GM23338 (cell line): ENCODE measurements at regions not wholly inside any gene's neighbourhood (a gene's known extent, or its start where the extent isn't known, plus 50 kb on each side); places are given as distances from the start of the nearest gene placed in this dataset.

Source experiments
- ATAC-seq: fragments of 200-7000 bp; cut with Tn5 transposase; 3 replicates; pipeline ENCODE4 v1.9.1; 2020
- DNase-seq: peaks from one replicate; pipeline ENCODE4 v3.0.0-alpha.2; 2015; ENCODE audit warnings: low spot score
- H2AFZ ChIP-seq: fragments of 200-600 bp; sonication (generic); 2 replicates; pipeline ENCODE4 v1.8.0; 2016; ENCODE audit warnings: antibody characterized with exemption, mild to moderate bottlenecking, moderate library complexity
- H3F3A ChIP-seq: fragments of 200-600 bp; sonication (generic); replicated peaks from 2 replicates; pipeline ENCODE4 v1.8.0; 2017; ENCODE audit warnings: antibody characterized with exemption, mixed run types, low read depth
- H3K27ac ChIP-seq: fragments of 200-600 bp; sonication (generic); 2 replicates; pipeline ENCODE4 v1.6.1; 2016; ENCODE audit warnings: low read depth
- H3K27me3 ChIP-seq: fragments of 200-600 bp; sonication (generic); 2 replicates; pipeline ENCODE4 v1.8.0; 2016; ENCODE audit warnings: mild to moderate bottlenecking, mixed run types, moderate library complexity; ENCODE audit not compliant: insufficient read depth
- H3K36me3 ChIP-seq: fragments of 200-600 bp; sonication (generic); 2 replicates; pipeline ENCODE4 v1.8.0; 2016; ENCODE audit warnings: mild to moderate bottlenecking; ENCODE audit not compliant: insufficient read depth
- H3K4me1 ChIP-seq: fragments of 200-600 bp; sonication (generic); 2 replicates; pipeline ENCODE4 v1.8.0; 2016; ENCODE audit warnings: mild to moderate bottlenecking, moderate library complexity; ENCODE audit not compliant: insufficient read depth
- H3K4me2 ChIP-seq: fragments of 200-600 bp; sonication (generic); 2 replicates; pipeline ENCODE4 v1.7.1; 2017; ENCODE audit warnings: mixed run types
- H3K4me3 ChIP-seq: fragments of 200-600 bp; sonication (generic); 2 replicates; pipeline ENCODE4 v1.6.1; 2016; ENCODE audit warnings: mixed run types
- H3K79me2 ChIP-seq: fragments of 200-600 bp; sonication (generic); replicated peaks from 2 replicates; pipeline ENCODE4 v1.8.0; 2017; ENCODE audit warnings: mild to moderate bottlenecking; ENCODE audit not compliant: insufficient read depth
- H3K9me2 ChIP-seq: fragments of 200-600 bp; sonication (generic); 2 replicates; pipeline ENCODE4 v1.8.0; 2017; ENCODE audit not compliant: insufficient read depth
- H4K20me1 ChIP-seq: fragments of 200-600 bp; sonication (generic); replicated peaks from 2 replicates; pipeline ENCODE4 v1.8.0; 2017; ENCODE audit warnings: mild to moderate bottlenecking; ENCODE audit not compliant: insufficient read depth
- H3K27ac Mint-ChIP-seq: 2 replicates; pipeline ENCODE4 v1.8.0; 2020; ENCODE audit warnings: inconsistent platforms, mild to moderate bottlenecking, moderate library complexity, mixed read lengths
- H3K27me3 Mint-ChIP-seq: 3 replicates; pipeline ENCODE4 v1.8.0; 2022; ENCODE audit warnings: low read depth, mild to moderate bottlenecking, moderate library complexity, mixed read lengths, inconsistent platforms; ENCODE audit not compliant: insufficient read depth, poor library complexity
- H3K36me3 Mint-ChIP-seq: 3 replicates; pipeline ENCODE4 v1.8.0; 2021; ENCODE audit warnings: low read depth, mild to moderate bottlenecking, inconsistent platforms, moderate library complexity, mixed read lengths
- H3K4me1 Mint-ChIP-seq: 3 replicates; pipeline ENCODE4 v1.8.0; 2020; ENCODE audit warnings: mild to moderate bottlenecking, inconsistent platforms, mixed read lengths
- H3K4me3 Mint-ChIP-seq: 3 replicates; pipeline ENCODE4 v1.8.0; 2021; ENCODE audit warnings: moderate library complexity, mild to moderate bottlenecking, inconsistent platforms, mixed read lengths
- H3K9me3 Mint-ChIP-seq: 3 replicates; pipeline ENCODE4 v1.8.0; 2020; ENCODE audit warnings: moderate library complexity, mild to moderate bottlenecking, inconsistent platforms, mixed read lengths
- JUNB ChIP-seq: IDR thresholded peaks from one replicate; pipeline ENCODE4 v1.6.1; 2016; ENCODE audit warnings: antibody characterized with exemption; ENCODE audit not compliant: unreplicated experiment
- NANOG ChIP-seq: IDR thresholded peaks from 2 replicates; pipeline ENCODE4 v1.6.1; 2016; ENCODE audit warnings: antibody characterized with exemption, borderline replicate concordance
- STAT1 ChIP-seq: IDR thresholded peaks from one replicate; pipeline ENCODE4 v1.6.1; 2016; ENCODE audit warnings: antibody characterized with exemption; ENCODE audit not compliant: unreplicated experiment
- ZNF114 ChIP-seq: fragments of 250-450 bp; sonication (Bioruptor Pico); IDR thresholded peaks from 2 replicates; pipeline ENCODE4 v1.5.0; 2020; ENCODE audit warnings: mild to moderate bottlenecking, moderate library complexity
- TF ChIP-seq, protein P1 (sequence below): IDR thresholded peaks from one replicate; pipeline ENCODE4 v1.6.1; 2018; ENCODE audit warnings: antibody characterized with exemption; ENCODE audit not compliant: unreplicated experiment
- TF ChIP-seq, protein P2 (sequence below): IDR thresholded peaks from 2 replicates; pipeline ENCODE4 v1.6.1; 2016; ENCODE audit warnings: antibody characterized with exemption
- TF ChIP-seq, protein P3 (sequence below), 2 experiments: fragments of 200-600 bp in 1 of 2; sonication (generic) in 1 of 2; conservative IDR thresholded peaks; 2 replicates each; pipeline versions ENCODE4 v1.5.1 to v1.6.1; 2016 to 2017; ENCODE audit warnings: antibody characterized with exemption in 2 of 2, low read depth in 2 of 2, mild to moderate bottlenecking in 2 of 2, moderate library complexity in 1 of 2

DNA sequence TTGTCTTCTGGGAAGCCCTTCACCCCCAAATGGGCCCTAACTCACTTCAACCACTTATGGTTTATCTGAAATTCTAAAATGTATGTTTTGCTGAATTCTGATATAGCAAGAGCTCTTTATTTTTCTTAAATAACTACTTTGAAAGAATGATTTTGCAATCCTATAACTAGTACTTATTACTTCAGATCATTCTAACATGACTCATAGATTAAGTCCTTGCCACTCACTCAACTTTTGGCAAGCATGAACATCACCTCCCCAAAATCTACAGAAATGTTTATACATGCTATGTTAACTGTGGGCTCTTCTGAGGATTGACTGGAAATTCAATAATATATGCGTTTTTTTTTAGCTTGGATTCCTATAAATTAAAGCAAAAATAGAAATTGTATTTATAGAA, 367.4 kb upstream of the FAT3 start:
- TF ChIP-seq, protein P1, sequence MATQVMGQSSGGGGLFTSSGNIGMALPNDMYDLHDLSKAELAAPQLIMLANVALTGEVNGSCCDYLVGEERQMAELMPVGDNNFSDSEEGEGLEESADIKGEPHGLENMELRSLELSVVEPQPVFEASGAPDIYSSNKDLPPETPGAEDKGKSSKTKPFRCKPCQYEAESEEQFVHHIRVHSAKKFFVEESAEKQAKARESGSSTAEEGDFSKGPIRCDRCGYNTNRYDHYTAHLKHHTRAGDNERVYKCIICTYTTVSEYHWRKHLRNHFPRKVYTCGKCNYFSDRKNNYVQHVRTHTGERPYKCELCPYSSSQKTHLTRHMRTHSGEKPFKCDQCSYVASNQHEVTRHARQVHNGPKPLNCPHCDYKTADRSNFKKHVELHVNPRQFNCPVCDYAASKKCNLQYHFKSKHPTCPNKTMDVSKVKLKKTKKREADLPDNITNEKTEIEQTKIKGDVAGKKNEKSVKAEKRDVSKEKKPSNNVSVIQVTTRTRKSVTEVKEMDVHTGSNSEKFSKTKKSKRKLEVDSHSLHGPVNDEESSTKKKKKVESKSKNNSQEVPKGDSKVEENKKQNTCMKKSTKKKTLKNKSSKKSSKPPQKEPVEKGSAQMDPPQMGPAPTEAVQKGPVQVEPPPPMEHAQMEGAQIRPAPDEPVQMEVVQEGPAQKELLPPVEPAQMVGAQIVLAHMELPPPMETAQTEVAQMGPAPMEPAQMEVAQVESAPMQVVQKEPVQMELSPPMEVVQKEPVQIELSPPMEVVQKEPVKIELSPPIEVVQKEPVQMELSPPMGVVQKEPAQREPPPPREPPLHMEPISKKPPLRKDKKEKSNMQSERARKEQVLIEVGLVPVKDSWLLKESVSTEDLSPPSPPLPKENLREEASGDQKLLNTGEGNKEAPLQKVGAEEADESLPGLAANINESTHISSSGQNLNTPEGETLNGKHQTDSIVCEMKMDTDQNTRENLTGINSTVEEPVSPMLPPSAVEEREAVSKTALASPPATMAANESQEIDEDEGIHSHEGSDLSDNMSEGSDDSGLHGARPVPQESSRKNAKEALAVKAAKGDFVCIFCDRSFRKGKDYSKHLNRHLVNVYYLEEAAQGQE = no peak
- TF ChIP-seq, protein P2, sequence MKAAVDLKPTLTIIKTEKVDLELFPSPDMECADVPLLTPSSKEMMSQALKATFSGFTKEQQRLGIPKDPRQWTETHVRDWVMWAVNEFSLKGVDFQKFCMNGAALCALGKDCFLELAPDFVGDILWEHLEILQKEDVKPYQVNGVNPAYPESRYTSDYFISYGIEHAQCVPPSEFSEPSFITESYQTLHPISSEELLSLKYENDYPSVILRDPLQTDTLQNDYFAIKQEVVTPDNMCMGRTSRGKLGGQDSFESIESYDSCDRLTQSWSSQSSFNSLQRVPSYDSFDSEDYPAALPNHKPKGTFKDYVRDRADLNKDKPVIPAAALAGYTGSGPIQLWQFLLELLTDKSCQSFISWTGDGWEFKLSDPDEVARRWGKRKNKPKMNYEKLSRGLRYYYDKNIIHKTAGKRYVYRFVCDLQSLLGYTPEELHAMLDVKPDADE = no peak
- TF ChIP-seq JUNB = no peak
- no peak for TF ChIP-seq NANOG
- TF ChIP-seq, protein P3, sequence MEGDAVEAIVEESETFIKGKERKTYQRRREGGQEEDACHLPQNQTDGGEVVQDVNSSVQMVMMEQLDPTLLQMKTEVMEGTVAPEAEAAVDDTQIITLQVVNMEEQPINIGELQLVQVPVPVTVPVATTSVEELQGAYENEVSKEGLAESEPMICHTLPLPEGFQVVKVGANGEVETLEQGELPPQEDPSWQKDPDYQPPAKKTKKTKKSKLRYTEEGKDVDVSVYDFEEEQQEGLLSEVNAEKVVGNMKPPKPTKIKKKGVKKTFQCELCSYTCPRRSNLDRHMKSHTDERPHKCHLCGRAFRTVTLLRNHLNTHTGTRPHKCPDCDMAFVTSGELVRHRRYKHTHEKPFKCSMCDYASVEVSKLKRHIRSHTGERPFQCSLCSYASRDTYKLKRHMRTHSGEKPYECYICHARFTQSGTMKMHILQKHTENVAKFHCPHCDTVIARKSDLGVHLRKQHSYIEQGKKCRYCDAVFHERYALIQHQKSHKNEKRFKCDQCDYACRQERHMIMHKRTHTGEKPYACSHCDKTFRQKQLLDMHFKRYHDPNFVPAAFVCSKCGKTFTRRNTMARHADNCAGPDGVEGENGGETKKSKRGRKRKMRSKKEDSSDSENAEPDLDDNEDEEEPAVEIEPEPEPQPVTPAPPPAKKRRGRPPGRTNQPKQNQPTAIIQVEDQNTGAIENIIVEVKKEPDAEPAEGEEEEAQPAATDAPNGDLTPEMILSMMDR (conservative IDR thresholded peaks at IDR 0.05; ENCODE audit: low read depth in 2 of 2) = no peak
- no peak for TF ChIP-seq ZNF114 (CRISPR knock-in tag)
- peaks cover 22% of the 10 kb centered on the region; the same call in 1 of the 2 replicates for H3K9me2 ChIP-seq
- no peaks in the 10 kb centered on the region for H3K27me3 ChIP-seq
- H3K4me2 ChIP-seq = no peak overlapping the region
- H3K27ac Mint-ChIP-seq = no peak overlapping the region
- no peak overlapping the region for H3K27ac ChIP-seq
- no peak overlapping the region for H3K4me3 Mint-ChIP-seq
- H3K79me2 ChIP-seq = no peaks in the 10 kb centered on the region
- no peaks in the 10 kb centered on the region for H3K4me1 Mint-ChIP-seq
- no peak for ATAC-seq
- no peaks in the 10 kb centered on the region for H3K36me3 ChIP-seq
- H2AFZ ChIP-seq = no peak overlapping the region
- H3K4me3 ChIP-seq = no peak overlapping the region
- H3K27me3 Mint-ChIP-seq = no peaks in the 10 kb centered on the region
- no peaks in the 10 kb centered on the region for H3K9me3 Mint-ChIP-seq
- H3K36me3 Mint-ChIP-seq = no peaks in the 10 kb centered on the region
- no peaks in the 10 kb centered on the region for H3K4me1 ChIP-seq
- no peak for DNase-seq
- no peaks in the 10 kb centered on the region for H4K20me1 ChIP-seq
- no peaks in the 10 kb centered on the region for H3F3A ChIP-seq

DNA sequence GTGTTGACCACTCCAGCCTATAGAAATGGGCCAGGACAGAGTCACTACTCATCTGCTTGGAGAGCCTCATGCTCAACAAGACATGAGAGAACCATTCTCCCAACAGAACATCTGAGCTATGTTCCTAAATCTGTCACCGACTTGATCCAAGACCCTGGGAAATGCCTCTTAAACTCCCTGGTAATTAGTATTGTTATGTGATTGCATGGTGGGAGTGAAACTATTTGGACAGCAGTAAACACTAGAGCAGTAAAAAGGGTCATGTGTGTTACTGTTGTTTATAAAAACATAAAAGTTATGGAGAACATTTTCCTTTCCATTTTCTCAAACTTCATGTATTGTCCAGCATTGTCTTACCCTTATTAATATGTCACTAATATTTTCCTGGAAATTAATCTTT, 369.8 kb upstream of the FAT3 start:
- peaks cover 13% of the 10 kb centered on the region; the same call in 2 of the 3 replicates for H3K4me1 Mint-ChIP-seq
- Histone ChIP-seq H3K27me3 (no peaks in the 10 kb centered on the region), H3K36me3 (no peaks in the 10 kb centered on the region), H4K20me1 (no peaks in the 10 kb centered on the region), H3K9me2 (peaks cover 16% of the 10 kb centered on the region; the same call in 1 of the 2 replicates), H3K4me2 (no peak overlapping the region), H2AFZ (no peak overlapping the region), H3K4me1 (no peaks in the 10 kb centered on the region), H3K4me3 (no peak overlapping the region), H3K27ac (no peak overlapping the region), H3K79me2 (no peaks in the 10 kb centered on the region), H3F3A (no peaks in the 10 kb centered on the region)
- no peak overlapping the region for H3K4me3 Mint-ChIP-seq
- no peaks in the 10 kb centered on the region for H3K27me3 Mint-ChIP-seq
- no peak overlapping the region for H3K27ac Mint-ChIP-seq
- no peak for ATAC-seq
- H3K9me3 Mint-ChIP-seq = no peaks in the 10 kb centered on the region
- DNase-seq = no peak
- no peaks in the 10 kb centered on the region for H3K36me3 Mint-ChIP-seq
- TF ChIP-seq, protein P3 (conservative IDR thresholded peaks at IDR 0.05; ENCODE audit: low read depth in 2 of 2) = no peak
- TF ChIP-seq, protein P1 = no peak
- TF ChIP-seq STAT1 (no peak), JUNB (no peak)
